ENCODE measurements at regions not wholly inside any gene's neighbourhood (a gene's known extent, or its start where the extent isn't known, plus 50 kb on each side); places are given as distances from the start of the nearest gene placed in this dataset.
"Not testable (repeated sequence)": the region's sequence is repeated elsewhere in the genome, so short reads cannot be mapped to it uniquely, and the experiment has no call there.

DNA sequence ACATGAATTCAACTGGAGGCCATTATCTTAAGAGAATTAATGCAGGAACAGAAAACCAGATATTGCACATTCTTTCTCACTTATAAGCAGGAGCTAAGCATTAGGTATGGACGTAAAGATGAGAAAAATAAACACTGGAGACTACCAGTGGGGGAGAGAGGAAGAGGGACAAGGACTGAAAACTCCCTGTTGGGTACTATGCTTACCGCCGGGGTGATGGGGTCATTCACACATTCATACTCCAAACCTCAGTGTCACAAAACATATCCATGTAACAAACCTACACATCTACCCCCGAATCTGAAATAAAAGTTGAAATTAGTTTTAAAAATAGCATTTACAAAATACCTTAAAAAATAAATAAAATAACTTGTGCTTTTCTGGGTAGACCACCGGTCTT, 80.8 kb upstream of the RAP1B start:
- H3K4me1 Mint-ChIP-seq (ENCODE audit: low read depth), result peaks cover 13% of the 10 kb centered on the region
- intact Hi-C loops (cut with micrococcal nuclease), result loop anchor here (2.0 kb wide), 1 partner anchor 13 kb away; no protein-coding TSS in a partner anchor
- no peaks in the 10 kb centered on the region for H3K36me3 Mint-ChIP-seq (ENCODE audit: low read depth)
- no peak for DNase-seq
- H3K27me3 Mint-ChIP-seq (ENCODE audit: low read depth), result no peaks in the 10 kb centered on the region
- CTCF ChIA-PET, result no interaction called here
- no peaks in the 10 kb centered on the region for H3K9me3 Mint-ChIP-seq
- no peak overlapping the region for H3K27ac Mint-ChIP-seq
- H3K4me3 Mint-ChIP-seq, result no peak overlapping the region

DNA sequence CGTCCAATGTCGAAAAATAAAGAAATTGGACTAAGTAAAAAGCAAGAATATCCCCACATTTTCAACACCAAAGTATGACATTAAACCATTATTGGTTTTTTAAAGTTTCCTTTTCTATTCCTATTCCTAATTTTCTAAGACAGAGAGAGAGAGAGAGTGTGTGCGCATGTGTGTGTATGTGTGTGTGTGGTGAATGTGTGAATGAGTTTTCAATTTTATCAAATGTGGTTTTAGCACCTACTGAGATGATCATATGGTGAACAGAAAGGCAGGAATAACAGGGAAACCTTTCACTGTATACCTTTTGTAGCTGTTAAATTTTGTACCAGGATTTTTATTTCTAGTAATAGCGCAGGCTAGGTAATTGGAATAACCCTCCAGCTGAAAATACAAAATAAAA, 80.4 kb upstream of the RAP1B start:
- DNase-seq, result no peak
- Mint-ChIP-seq H3K27me3 (ENCODE audit: low read depth) (no peaks in the 10 kb centered on the region), H3K9me3 (no peaks in the 10 kb centered on the region), H3K36me3 (ENCODE audit: low read depth) (no peaks in the 10 kb centered on the region), H3K4me3 (no peak overlapping the region), H3K27ac (no peak overlapping the region), H3K4me1 (ENCODE audit: low read depth) (peaks cover 13% of the 10 kb centered on the region)
- intact Hi-C loops (cut with micrococcal nuclease), result loop anchor here (2.0 kb wide), 1 partner anchor 13 kb away; no protein-coding TSS in a partner anchor
- CTCF ChIA-PET, result no interaction called here

DNA sequence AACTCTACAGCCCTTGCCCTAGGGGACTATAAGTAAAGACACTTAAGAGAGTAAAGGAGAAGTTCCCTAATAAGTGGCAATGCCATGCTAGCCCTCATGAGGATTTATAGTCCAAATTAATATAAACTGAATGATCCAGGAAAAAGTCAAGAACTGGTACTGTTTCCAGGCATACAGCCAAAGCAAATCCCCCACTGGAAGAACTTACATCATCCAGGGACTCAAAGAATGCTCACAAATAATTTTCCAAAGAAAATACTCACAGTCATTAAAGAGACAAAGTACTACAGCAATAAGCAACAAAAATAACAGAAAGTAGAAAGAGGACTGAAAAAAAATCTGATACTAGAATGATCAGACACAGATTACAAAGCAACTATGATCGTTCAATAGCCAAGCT, 79.7 kb upstream of the RAP1B start:
- DNase-seq, result no peak
- Mint-ChIP-seq H3K4me1 (ENCODE audit: low read depth) (peaks cover 13% of the 10 kb centered on the region), H3K4me3 (no peak overlapping the region), H3K9me3 (no peaks in the 10 kb centered on the region), H3K27me3 (ENCODE audit: low read depth) (no peaks in the 10 kb centered on the region), H3K36me3 (ENCODE audit: low read depth) (no peaks in the 10 kb centered on the region), H3K27ac (no peak overlapping the region)
- intact Hi-C loops (cut with micrococcal nuclease), result loop anchor here (2.0 kb wide), 1 partner anchor 14 kb away; no protein-coding TSS in a partner anchor
- CTCF ChIA-PET, result no interaction called here

DNA sequence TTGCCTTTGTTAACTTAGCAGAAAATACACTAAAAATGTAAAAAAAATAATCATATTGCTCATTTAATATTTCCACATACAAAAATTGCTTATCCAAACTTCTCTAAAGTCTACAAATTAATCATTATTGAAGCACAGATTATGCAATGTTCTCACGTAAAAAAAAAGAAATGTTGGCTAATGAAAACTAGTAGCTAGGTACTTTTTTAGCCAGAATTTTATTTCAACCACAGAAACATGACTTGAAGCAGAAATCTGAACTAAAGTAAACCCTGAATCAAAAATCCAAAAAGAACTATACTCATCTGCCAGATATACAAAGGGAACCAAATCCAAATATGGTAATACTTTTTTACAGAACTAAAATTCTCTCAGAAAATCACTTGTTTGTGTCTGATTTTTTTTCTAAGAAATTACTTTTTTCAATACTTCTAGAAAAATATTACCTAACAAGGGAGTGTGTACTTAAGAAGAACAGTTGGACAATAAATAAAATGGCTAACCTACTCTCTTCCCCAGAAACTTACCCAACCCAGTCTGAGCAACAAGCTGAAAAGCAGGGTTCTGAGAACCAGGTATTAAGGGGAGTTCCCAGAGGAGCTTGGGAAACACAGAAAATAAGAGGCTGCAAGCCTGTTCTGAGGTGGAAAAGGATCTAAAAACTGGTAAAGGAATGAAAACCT, 78.4 kb upstream of the RAP1B start:
- Mint-ChIP-seq H3K36me3 (ENCODE audit: low read depth) (no peaks in the 10 kb centered on the region), H3K9me3 (no peaks in the 10 kb centered on the region), H3K4me1 (ENCODE audit: low read depth) (peaks cover 23% of the 10 kb centered on the region), H3K4me3 (no peak overlapping the region), H3K27me3 (ENCODE audit: low read depth) (no peaks in the 10 kb centered on the region), H3K27ac (no peak overlapping the region)
- CTCF ChIA-PET, result interaction anchor here (0.7 kb wide), 1 partner anchor 10 kb away, joined by 5 read pairs; no protein-coding TSS in a partner anchor
- intact Hi-C loops (cut with micrococcal nuclease), result no loop called here
- no peak for DNase-seq

DNA sequence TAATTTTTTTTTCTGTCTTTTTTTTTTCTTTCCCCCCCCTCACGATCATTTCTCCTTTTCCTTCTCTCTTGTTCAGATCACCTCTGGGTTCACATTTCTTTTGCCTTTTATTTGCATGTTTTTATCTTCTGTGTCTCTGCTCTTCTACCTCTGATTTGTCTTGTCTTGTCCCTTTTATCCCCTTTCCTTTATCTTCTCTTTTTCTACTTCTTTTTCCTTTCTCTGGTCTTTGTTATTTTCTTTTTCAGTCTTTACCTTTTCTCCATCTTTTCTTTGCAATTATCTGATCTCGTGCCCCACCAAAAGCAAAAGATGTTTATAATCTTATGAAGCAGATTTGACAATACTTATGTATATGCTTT, 77.8 kb upstream of the RAP1B start:
- Mint-ChIP-seq H3K27ac (no peak overlapping the region), H3K4me3 (no peak overlapping the region), H3K27me3 (ENCODE audit: low read depth) (no peaks in the 10 kb centered on the region), H3K4me1 (ENCODE audit: low read depth) (peaks cover 27% of the 10 kb centered on the region), H3K36me3 (ENCODE audit: low read depth) (no peaks in the 10 kb centered on the region), H3K9me3 (no peaks in the 10 kb centered on the region)
- intact Hi-C loops (cut with micrococcal nuclease), result no loop called here
- no peak for DNase-seq
- CTCF ChIA-PET, result interaction anchor here (0.6 kb wide), 1 partner anchor 55 kb away, joined by 4 read pairs; no protein-coding TSS in a partner anchor

DNA sequence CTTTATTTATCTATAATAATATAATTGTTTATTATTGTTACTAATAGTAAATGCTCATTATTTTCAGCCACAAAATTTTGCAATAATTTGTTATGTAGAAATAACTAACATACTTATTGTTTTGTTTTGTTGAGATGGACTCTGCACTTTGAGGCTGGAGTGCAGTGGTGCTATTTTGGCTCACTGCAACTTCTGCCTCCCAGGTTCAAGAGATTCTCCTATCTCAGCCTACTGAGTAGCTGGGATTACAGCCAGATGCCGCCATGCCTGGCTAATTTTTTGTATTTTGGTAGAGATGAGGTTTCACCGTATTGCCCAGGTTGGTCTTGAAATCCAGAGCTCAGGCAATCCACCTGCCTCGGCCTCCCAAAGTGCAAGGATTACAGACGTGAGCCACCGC, 76.6 kb upstream of the RAP1B start:
- Mint-ChIP-seq H3K4me3 (no peak overlapping the region), H3K27me3 (ENCODE audit: low read depth) (no peaks in the 10 kb centered on the region), H3K4me1 (ENCODE audit: low read depth) (peaks cover 38% of the 10 kb centered on the region), H3K9me3 (no peaks in the 10 kb centered on the region), H3K27ac (no peak overlapping the region), H3K36me3 (ENCODE audit: low read depth) (no peaks in the 10 kb centered on the region)
- DNase-seq, result no peak
- intact Hi-C loops (cut with micrococcal nuclease), result no loop called here
- CTCF ChIA-PET, result no interaction called here

DNA sequence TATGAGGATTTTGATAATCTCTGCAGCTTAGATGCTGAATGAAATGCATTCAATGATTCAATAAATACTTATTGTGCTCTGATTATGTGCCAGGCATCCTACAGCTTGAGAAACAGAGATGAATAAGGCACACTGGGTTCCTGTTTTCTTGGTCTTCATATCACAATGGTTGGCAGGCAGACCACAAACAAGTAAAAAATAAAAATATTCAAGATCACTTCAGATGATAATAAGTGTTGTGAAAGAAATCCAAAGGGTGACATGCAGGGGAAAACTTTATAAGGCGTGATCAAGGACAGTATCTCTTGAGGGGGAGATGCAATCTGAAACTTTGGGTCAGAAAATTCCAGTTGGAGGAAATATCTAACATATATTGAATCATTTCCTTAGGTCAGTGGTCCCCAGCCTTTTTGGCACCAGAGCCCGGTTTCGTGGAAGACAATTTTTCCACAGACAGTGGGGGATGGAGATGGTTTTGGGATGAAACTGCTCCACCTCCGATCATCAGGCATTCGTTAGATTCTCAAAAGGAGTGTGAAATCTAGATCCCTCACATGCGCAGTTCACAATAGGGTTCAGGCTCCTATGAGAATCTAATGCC, 73.7 kb upstream of the RAP1B start:
- Mint-ChIP-seq H3K4me3 (no peak overlapping the region), H3K9me3 (peaks cover 6% of the 10 kb centered on the region), H3K36me3 (ENCODE audit: low read depth) (peaks cover 2% of the 10 kb centered on the region), H3K27me3 (ENCODE audit: low read depth) (no peaks in the 10 kb centered on the region), H3K4me1 (ENCODE audit: low read depth) (peaks cover 57% of the 10 kb centered on the region), H3K27ac (no peak overlapping the region)
- CTCF ChIA-PET, result no interaction called here
- DNase-seq, result no peak
- intact Hi-C loops (cut with micrococcal nuclease), result no loop called here

DNA sequence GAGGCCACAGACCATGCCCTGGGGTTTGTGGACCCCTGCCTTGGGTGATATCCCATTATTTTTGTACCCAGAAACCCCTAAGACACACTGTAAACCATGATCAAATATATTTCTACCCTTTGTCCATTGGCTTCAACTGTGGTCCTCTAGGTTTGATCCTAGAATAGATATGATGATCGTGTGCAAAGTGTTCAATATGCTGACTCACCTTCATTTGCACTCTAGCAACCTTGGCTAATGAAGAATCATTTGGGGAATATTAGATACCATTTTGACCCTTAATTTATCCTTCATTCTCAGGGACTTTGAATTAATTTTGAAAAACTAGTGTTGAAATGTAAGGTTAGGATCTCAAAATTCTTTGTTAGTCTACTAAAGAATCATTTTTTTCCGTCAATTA, 73.1 kb upstream of the RAP1B start:
- DNase-seq, result no peak
- Mint-ChIP-seq H3K4me1 (ENCODE audit: low read depth) (peaks cover 57% of the 10 kb centered on the region), H3K9me3 (peaks cover 6% of the 10 kb centered on the region), H3K36me3 (ENCODE audit: low read depth) (peaks cover 2% of the 10 kb centered on the region), H3K27ac (no peak overlapping the region), H3K27me3 (ENCODE audit: low read depth) (no peaks in the 10 kb centered on the region), H3K4me3 (no peak overlapping the region)
- CTCF ChIA-PET, result interaction anchor here (3.1 kb wide), 1 partner anchor 40 kb away, joined by 9 read pairs; no protein-coding TSS in a partner anchor
- intact Hi-C loops (cut with micrococcal nuclease), result no loop called here

DNA sequence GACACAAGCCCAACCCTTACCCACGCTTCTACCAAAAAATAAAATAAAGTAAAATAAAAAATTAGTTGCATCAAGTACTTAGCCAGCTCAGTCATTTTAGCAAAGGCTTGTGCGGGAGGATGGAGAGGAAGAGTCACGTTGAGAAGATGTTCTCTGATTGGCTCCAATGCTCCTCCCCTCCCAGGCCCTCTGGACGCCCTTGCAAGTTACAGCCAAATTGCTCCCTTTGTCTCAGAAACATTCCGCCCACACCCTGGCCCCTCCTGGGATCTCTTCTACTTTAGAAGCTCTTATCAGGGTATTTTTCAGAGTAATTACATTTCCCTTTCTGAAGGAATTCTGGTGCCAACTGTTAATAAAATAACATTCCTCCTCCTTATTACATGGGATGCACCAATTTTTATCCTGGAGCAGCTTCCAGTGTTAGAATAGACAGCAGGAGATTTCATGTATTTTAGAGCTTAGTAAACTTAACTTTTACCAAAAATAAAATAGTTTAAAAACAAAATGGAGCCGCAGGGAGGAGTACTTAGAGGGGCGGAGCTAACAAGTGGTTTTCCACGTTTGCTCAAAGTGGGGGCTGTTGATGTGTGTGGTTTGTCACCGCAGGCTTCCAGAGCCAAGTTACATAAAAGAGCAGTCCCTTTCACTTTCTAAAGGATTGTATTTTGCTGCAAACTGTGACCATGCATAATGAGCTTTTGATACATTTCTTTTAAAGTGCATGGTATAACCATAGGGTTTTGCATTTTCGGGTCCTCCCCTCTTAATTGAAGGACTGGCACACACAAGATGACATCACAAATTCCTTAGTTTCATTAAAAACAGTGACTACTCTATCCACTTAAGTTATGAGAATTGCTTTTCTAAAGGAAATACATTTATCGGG, 71.7 kb upstream of the RAP1B start:
- peaks cover 53% of the 10 kb centered on the region for H3K4me1 Mint-ChIP-seq (ENCODE audit: low read depth)
- peak; percentile 73 for DNase-seq
- peak overlapping the region; percentile 56 for H3K4me3 Mint-ChIP-seq
- peaks cover 6% of the 10 kb centered on the region for H3K9me3 Mint-ChIP-seq
- CTCF ChIA-PET, result interaction anchor here (0.6 to 3.1 kb wide), 5 partner anchors 26 to 113 kb away, joined by 3 to 9 read pairs (median 3); no protein-coding TSS in a partner anchor
- intact Hi-C loops (cut with micrococcal nuclease), result loop anchor here (1.0 to 2.0 kb wide), 5 partner anchors 42 to 164 kb away; no protein-coding TSS in a partner anchor
- no peaks in the 10 kb centered on the region for H3K27me3 Mint-ChIP-seq (ENCODE audit: low read depth)
- peaks cover 2% of the 10 kb centered on the region for H3K36me3 Mint-ChIP-seq (ENCODE audit: low read depth)
- H3K27ac Mint-ChIP-seq, result peak overlapping the region; percentile 79

DNA sequence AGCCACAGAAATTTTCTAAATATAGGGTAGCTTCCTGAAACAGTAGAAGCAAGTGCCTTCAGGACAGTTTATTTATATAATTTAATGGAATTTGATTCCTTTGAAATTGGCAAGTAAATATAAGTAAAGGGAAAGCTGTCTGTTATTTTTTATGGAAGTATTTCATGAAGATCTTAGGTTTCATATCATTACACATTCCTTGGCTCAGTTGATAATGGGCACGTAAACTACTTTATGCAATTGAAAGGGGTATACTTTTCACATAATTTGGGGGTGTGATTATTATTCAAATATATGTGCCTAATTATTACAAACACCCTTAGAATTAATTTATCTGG, 71.1 kb upstream of the RAP1B start:
- Mint-ChIP-seq H3K27ac (no peak overlapping the region), H3K27me3 (ENCODE audit: low read depth) (no peaks in the 10 kb centered on the region), H3K9me3 (peaks cover 6% of the 10 kb centered on the region), H3K4me3 (no peak overlapping the region), H3K4me1 (ENCODE audit: low read depth) (peaks cover 53% of the 10 kb centered on the region), H3K36me3 (ENCODE audit: low read depth) (peaks cover 2% of the 10 kb centered on the region)
- CTCF ChIA-PET, result interaction anchor here (1.0 to 3.1 kb wide), 2 partner anchors 25 to 42 kb away, joined by 3 to 9 read pairs; no protein-coding TSS in a partner anchor
- no peak for DNase-seq
- intact Hi-C loops (cut with micrococcal nuclease), result loop anchor here (1.0 to 2.0 kb wide), 5 partner anchors 42 to 165 kb away; no protein-coding TSS in a partner anchor

DNA sequence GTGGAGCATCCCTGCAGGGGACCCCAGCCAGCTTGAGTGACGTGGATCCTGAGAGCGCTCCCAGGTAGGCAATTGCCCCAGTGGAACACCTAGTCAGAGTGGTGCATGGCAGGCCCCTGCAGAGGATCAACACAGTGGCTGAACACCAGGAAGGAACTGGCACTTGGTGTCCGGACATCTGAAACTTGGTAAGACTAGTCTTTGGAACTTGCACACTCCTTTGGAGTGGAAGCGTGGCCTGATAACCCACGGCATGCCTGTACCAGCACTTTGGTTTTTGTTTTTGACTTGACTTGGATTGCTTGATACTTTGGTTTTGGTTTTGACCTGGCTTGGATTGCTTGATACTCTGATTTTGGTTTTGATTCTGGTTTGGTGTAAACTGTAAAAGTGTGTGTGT, 69.9 kb upstream of the RAP1B start:
- peaks cover 53% of the 10 kb centered on the region for H3K4me1 Mint-ChIP-seq (ENCODE audit: low read depth)
- CTCF ChIA-PET, result interaction anchor here (3.1 kb wide), 1 partner anchor 43 kb away, joined by 9 read pairs; no protein-coding TSS in a partner anchor
- intact Hi-C loops (cut with micrococcal nuclease); H3K4me3 Mint-ChIP-seq; H3K27me3 Mint-ChIP-seq (ENCODE audit: low read depth); H3K9me3 Mint-ChIP-seq; DNase-seq; H3K27ac Mint-ChIP-seq; H3K36me3 Mint-ChIP-seq (ENCODE audit: low read depth): not testable (repeated sequence)

DNA sequence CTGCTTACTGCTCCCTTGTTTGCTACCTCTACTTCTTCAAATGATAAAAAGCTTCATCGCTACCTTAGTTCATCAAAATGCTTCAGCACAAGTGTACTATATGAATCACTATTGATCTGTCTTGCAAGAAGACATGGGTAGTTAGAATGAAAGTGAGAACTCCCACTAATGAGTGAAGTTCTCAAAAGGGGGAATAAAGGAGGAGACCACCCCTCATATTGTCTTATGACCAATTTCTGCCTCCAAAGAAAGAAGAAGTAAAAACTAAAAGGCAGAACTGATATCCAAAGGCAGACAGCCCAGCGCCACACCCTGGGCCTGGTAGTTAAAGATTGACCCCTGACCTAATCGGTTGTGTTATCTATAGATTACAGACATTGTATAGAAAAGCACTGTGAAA, 63.4 kb upstream of the RAP1B start:
- H3K9me3 Mint-ChIP-seq; DNase-seq; CTCF ChIA-PET; H3K4me3 Mint-ChIP-seq; H3K27me3 Mint-ChIP-seq (ENCODE audit: low read depth); H3K4me1 Mint-ChIP-seq (ENCODE audit: low read depth); intact Hi-C loops (cut with micrococcal nuclease); H3K36me3 Mint-ChIP-seq (ENCODE audit: low read depth); H3K27ac Mint-ChIP-seq: not testable (repeated sequence)
